SK-N-SH treated with all-trans-retinoic acid at 6 μM for 48 hours (cell line): ENCODE measurements at regions not wholly inside any gene's neighbourhood (a gene's known extent, or its start where the extent isn't known, plus 50 kb on each side); places are given as distances from the start of the nearest gene placed in this dataset.

Experiments
- ARNTL ChIP-seq: fragments of 450-650 bp; formaldehyde crosslinking; IDR thresholded peaks from 2 replicates; pipeline ENCODE4 v1.5.0; 2020; ENCODE audit warnings: low read depth, mild to moderate bottlenecking, moderate library complexity, borderline replicate concordance
- BACH2 ChIP-seq: fragments of 250-450 bp; sonication (Bioruptor Pico); IDR thresholded peaks from 2 replicates; pipeline ENCODE4 v1.9.0; 2021; ENCODE audit warnings: mild to moderate bottlenecking, borderline replicate concordance
- ESRRG ChIP-seq: fragments of 250-450 bp; sonication (Bioruptor Pico); IDR thresholded peaks from 2 replicates; pipeline ENCODE4 v1.6.1; 2021; ENCODE audit warnings: mild to moderate bottlenecking
- PPARA ChIP-seq: fragments of 250-450 bp; sonication (Bioruptor Pico); IDR thresholded peaks from 2 replicates; pipeline ENCODE4 v1.5.0; 2020; ENCODE audit warnings: mild to moderate bottlenecking, borderline replicate concordance
- RARB ChIP-seq: fragments of 250-450 bp; sonication (Bioruptor Pico); IDR thresholded peaks from 2 replicates; pipeline ENCODE4 v1.8.0; 2021; ENCODE audit warnings: mild to moderate bottlenecking, moderate library complexity
- SNAI2 ChIP-seq: fragments of 250-450 bp; sonication (Bioruptor Pico); IDR thresholded peaks from 2 replicates; pipeline ENCODE4 v1.5.0; 2020; ENCODE audit warnings: mild to moderate bottlenecking, moderate library complexity
- ZFP3 ChIP-seq: fragments of 250-450 bp; sonication (Bioruptor Pico); IDR thresholded peaks from 2 replicates; pipeline ENCODE4 v1.5.0; 2020; ENCODE audit warnings: mild to moderate bottlenecking, moderate library complexity
- ZFP30 ChIP-seq: fragments of 450-650 bp; formaldehyde crosslinking; IDR thresholded peaks from 2 replicates; pipeline ENCODE4 v1.5.0; 2022; ENCODE audit warnings: mild to moderate bottlenecking, moderate library complexity
- ZNF565 ChIP-seq: fragments of 450-650 bp; formaldehyde crosslinking; conservative IDR thresholded peaks from 2 replicates; pipeline ENCODE4 v1.5.0; 2020; ENCODE audit warnings: low read depth, mild to moderate bottlenecking, moderate library complexity
- ZNF8 ChIP-seq: fragments of 450-650 bp; formaldehyde crosslinking; IDR thresholded peaks from 2 replicates; pipeline ENCODE4 v1.5.0; 2020; ENCODE audit warnings: mild to moderate bottlenecking, moderate library complexity
- TF ChIP-seq, protein P1 (sequence below): fragments of 250-450 bp; sonication (Bioruptor Pico); IDR thresholded peaks from 2 replicates; pipeline ENCODE4 v1.5.1; 2021; ENCODE audit warnings: mild to moderate bottlenecking, moderate library complexity
- TF ChIP-seq, protein P2 (sequence below): fragments of 250-450 bp; sonication (Bioruptor Pico); IDR thresholded peaks from 2 replicates; pipeline ENCODE4 v1.8.0; 2020; ENCODE audit warnings: mild to moderate bottlenecking, moderate library complexity, borderline replicate concordance

- TF ChIP-seq ZFP30 (CRISPR knock-in tag), result no peak
- no peak for TF ChIP-seq BACH2
- TF ChIP-seq, protein P1, sequence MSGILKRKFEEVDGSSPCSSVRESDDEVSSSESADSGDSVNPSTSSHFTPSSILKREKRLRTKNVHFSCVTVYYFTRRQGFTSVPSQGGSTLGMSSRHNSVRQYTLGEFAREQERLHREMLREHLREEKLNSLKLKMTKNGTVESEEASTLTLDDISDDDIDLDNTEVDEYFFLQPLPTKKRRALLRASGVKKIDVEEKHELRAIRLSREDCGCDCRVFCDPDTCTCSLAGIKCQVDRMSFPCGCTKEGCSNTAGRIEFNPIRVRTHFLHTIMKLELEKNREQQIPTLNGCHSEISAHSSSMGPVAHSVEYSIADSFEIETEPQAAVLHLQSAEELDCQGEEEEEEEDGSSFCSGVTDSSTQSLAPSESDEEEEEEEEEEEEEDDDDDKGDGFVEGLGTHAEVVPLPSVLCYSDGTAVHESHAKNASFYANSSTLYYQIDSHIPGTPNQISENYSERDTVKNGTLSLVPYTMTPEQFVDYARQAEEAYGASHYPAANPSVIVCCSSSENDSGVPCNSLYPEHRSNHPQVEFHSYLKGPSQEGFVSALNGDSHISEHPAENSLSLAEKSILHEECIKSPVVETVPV (CRISPR knock-in tag), result no peak
- TF ChIP-seq, protein P2, sequence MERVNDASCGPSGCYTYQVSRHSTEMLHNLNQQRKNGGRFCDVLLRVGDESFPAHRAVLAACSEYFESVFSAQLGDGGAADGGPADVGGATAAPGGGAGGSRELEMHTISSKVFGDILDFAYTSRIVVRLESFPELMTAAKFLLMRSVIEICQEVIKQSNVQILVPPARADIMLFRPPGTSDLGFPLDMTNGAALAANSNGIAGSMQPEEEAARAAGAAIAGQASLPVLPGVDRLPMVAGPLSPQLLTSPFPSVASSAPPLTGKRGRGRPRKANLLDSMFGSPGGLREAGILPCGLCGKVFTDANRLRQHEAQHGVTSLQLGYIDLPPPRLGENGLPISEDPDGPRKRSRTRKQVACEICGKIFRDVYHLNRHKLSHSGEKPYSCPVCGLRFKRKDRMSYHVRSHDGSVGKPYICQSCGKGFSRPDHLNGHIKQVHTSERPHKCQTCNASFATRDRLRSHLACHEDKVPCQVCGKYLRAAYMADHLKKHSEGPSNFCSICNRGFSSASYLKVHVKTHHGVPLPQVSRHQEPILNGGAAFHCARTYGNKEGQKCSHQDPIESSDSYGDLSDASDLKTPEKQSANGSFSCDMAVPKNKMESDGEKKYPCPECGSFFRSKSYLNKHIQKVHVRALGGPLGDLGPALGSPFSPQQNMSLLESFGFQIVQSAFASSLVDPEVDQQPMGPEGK (CRISPR knock-in tag), result no peak
- TF ChIP-seq ARNTL (CRISPR knock-in tag), result no peak
- no peak for TF ChIP-seq SNAI2 (CRISPR knock-in tag)
- no peak for TF ChIP-seq RARB (CRISPR knock-in tag)
- TF ChIP-seq ESRRG (CRISPR knock-in tag), result no peak
- no peak for TF ChIP-seq ZNF565 (CRISPR knock-in tag)
- TF ChIP-seq ZNF8 (CRISPR knock-in tag), result no peak
- TF ChIP-seq ZFP3 (CRISPR knock-in tag), result no peak
- TF ChIP-seq PPARA (CRISPR knock-in tag), result no peak
These were observed 473.5 kb downstream of the ACTL7B start for GRCh38 chr9:108382310-108382709.
